LNCaP clone FGC (cell line): ENCODE measurements at regions not wholly inside any gene's neighbourhood (a gene's known extent, or its start where the extent isn't known, plus 50 kb on each side); places are given as distances from the start of the nearest gene placed in this dataset.
"Not testable (repeated sequence)": the region's sequence is repeated elsewhere in the genome, so short reads cannot be mapped to it uniquely, and the experiment has no call there.

ENCODE experiments used
- DNase-seq: peaks from one replicate; pipeline ENCODE4 v3.0.0-alpha.2; 2011; ENCODE audit warnings: low read depth
- H3K4me3 ChIP-seq: 2 replicates; pipeline ENCODE4 v1.5.1; 2011; ENCODE audit warnings: mild to moderate bottlenecking, low read depth, low read length, control low read depth
- TF ChIP-seq, protein P1 (sequence below): IDR thresholded peaks from 2 replicates; pipeline ENCODE4 v1.5.1; 2012; ENCODE audit warnings: mild to moderate bottlenecking; ENCODE audit not compliant: control insufficient read depth, insufficient read depth; ENCODE audit errors: extremely low read depth

DNA sequence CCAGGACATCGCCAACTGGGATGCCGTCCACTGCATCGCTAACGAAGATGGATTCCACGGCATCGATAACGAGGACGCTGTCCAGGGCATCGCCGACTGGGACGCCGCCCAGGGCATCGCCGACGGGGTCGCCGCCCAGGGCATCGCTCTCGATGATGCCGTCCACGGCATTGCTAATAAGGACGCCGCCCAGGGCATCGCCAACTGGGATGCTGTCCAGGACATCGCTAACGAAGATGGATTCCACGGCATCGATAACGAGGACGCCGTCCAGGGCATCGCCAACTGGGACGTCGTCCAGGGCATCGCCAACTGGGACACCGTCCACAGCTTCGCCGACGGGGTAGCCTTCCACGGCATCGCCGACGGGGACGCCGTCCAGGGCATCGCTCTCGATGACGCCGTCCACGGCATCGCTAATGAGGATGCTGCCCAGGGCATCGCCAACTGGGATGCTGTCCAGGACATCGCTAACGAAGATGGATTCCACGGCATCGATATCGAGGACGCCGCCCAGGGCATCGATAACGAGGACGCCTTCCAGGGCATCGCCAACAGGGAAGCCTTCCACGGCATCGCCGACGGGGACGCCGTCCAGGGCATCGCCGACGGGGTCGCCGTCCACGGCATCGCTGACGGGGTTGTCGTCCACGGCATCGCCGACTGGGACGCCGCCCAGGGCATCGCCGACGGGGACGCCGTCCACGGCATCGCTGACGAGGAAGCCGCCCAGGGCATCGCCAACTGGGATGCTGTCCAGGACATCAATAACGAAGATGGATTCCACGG is 948.4 kb downstream of the TUBA3C start:
- no peak for DNase-seq
- TF ChIP-seq, protein P1, sequence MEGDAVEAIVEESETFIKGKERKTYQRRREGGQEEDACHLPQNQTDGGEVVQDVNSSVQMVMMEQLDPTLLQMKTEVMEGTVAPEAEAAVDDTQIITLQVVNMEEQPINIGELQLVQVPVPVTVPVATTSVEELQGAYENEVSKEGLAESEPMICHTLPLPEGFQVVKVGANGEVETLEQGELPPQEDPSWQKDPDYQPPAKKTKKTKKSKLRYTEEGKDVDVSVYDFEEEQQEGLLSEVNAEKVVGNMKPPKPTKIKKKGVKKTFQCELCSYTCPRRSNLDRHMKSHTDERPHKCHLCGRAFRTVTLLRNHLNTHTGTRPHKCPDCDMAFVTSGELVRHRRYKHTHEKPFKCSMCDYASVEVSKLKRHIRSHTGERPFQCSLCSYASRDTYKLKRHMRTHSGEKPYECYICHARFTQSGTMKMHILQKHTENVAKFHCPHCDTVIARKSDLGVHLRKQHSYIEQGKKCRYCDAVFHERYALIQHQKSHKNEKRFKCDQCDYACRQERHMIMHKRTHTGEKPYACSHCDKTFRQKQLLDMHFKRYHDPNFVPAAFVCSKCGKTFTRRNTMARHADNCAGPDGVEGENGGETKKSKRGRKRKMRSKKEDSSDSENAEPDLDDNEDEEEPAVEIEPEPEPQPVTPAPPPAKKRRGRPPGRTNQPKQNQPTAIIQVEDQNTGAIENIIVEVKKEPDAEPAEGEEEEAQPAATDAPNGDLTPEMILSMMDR: no peak
- H3K4me3 ChIP-seq: no peak overlapping the region

DNA sequence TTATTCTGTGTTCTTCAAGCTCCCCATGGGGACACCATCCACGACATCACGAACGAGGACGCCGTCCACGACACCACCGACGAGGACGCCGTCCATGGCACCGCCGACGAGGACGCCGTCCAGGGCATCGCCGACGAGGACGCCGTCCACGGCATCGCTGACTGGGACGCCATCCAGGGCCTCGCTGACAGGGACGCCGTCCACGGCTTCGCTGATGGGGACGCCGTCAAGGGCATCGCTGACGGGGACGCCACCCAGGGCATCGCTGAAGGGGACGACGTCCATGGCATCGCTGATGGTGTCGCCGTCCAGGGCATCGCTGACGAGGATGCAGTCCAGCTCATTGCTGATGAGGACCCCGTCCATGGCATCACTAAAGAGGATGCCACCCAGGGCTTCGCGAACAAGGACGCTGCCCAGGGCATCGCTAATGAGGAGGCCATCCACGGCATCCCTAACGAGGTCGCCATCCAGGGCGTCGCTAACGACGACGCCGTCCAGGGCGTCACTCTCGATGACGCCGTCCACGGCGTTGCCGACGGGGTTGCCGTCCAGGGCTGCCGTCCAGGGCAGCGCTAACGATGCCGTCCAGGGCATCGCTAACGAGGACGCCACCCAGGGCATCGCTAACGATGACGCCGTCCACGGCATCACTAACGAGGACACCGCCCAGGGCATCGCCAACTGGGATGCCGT is 949.2 kb downstream of the TUBA3C start:
- no peak overlapping the region for H3K4me3 ChIP-seq
- TF ChIP-seq, protein P1: no peak
- DNase-seq: no peak

DNA sequence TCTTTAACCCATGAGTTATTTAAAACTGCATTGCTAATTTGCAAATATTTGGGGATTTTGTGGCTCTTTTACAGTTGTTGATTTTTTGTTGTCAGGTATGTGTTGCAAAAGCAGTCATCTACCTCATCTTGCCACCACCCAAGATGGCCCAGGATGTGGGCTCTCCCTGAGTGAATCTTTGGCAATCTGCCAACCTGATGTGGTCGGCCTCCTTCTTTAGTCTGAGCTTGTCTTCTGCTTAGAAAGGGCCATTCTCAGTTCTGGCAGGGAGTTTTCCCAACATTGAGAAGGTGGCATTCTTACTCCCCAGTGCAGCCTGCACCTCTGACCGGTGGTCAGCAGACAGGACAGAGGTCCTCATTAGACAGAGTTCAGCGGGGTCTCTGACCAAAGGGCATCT is 957.2 kb downstream of the TUBA3C start:
- not testable (repeated sequence) for DNase-seq, H3K4me3 ChIP-seq

- not testable (repeated sequence) for DNase-seq, H3K4me3 ChIP-seq
These were observed 966.9 kb downstream of the TUBA3C start for GRCh38 chr13:18214689-18215088.

DNA sequence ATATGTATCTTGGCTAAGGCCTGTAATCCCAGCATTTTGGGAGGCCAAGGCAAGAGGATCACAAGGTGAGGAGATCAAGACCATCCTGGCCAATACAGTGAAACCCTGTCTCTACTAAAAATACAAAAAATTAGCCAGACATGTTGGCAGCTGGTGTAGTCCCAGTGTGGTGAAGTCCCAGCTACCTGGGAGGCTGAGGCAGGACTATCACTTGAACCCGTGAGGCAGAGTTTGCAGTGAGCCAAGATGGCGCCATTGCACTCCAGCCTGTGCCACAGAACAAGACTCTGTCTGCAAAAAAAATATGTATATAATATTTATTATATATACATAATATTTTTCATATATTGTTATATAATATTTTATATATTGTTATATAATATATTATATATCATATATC is 968.1 kb downstream of the TUBA3C start:
- DNase-seq, H3K4me3 ChIP-seq: not testable (repeated sequence)

- DNase-seq: no peak
- TF ChIP-seq, protein P1: no peak
- no peak overlapping the region for H3K4me3 ChIP-seq
These were observed 968.8 kb downstream of the TUBA3C start for GRCh38 chr13:18212873-18213272.

GRCh38 chr13:18211752-18212560 is 969.7 kb downstream of the TUBA3C start:
- H3K4me3 ChIP-seq, DNase-seq: not testable (repeated sequence)

DNA sequence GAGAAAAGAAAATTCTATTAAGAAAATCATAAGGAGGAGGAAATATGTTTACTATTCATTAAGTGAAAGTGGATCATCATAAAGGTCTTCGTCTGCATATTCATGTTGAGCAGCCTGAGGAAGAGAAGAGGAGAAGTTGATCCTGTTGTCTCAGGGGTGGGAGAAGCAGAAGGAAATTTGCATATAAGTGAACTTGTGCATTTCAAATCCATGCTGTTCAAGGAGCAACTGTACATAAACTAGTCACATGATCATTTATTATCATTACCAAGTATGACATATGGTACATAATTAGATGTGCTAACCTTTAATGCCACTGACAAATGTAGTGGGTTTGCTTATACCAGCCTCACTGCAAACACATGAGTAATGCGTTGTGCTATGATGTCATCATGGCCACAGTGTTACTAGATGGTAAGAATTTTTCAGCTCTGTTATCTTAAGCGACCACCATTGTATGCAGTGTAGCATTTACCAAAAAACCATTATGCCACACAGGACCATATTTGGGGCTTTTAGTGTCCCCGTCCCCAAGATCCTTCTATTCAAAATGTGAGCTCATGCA is 976.9 kb downstream of the TUBA3C start:
- not testable (repeated sequence) for DNase-seq, H3K4me3 ChIP-seq

DNA sequence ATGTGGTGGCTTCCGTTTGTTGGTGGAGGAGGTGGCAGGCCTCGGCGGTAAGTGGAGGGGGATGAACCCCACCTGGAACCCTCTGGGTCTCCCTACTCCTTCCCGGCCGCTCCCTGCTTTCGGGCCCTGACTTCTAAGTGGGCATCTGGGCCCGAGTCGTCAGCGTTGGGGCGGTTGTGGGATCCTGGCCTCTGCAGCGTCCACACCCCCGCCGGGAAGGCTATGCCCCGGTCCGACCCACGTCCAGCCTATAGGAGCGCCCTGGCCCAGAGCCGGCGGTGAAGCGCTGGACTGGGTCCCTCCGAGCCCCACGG is 986.3 kb downstream of the TUBA3C start:
- H3K4me3 ChIP-seq: peak overlapping the region; percentile 45
- DNase-seq: not testable (repeated sequence)

GRCh38 chr13:18194631-18195364 is 986.8 kb downstream of the TUBA3C start:
- H3K4me3 ChIP-seq: peak overlapping the region; percentile 45; the same call in 1 of the 2 replicates
- not testable (repeated sequence) for DNase-seq

DNA sequence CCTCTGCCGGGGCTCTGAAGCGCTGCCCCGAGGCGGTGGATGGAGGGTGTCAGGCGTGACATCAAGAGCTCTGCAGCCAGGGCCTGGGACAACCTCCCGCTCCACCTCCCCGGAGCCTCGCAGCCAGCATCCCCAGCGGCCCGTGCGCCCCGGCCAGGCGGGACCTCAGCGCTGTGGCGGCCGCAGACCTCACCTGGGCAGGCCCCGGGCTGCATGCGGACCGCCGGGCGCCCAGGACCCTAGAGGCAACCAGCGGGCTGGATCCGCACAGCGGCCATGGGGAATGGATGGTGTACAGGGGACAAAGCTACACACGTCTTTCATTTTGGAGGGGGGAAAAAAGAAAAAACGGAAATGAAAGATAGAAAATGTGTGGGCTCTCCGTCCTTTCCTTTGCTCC is 987.5 kb downstream of the TUBA3C start:
- not testable (repeated sequence) for H3K4me3 ChIP-seq, DNase-seq
